Panc1 (cell line): ENCODE measurements at regions not wholly inside any gene's neighbourhood (a gene's known extent, or its start where the extent isn't known, plus 50 kb on each side); places are given as distances from the start of the nearest gene placed in this dataset.

Experiments
- ATAC-seq: fragments of 200-7000 bp; cut with Tn5 transposase; 2 replicates; pipeline ENCODE4 v1.9.1; 2020; ENCODE audit warnings: mild to moderate bottlenecking, moderate library complexity
- BruUV-seq: library from RNA; stranded (reverse); fragments of 400-500 nt; replicated peaks from 2 replicates; lab custom pipeline; 2021; lab: Mats Ljungman, UMichigan
- CTCF ChIA-PET: fragments of 300-600 bp; sonication (Branson Sonifier 250); formaldehyde crosslinking; loops from one replicate; lab custom pipeline; 2022; ENCODE audit warnings: antibody characterized with exemption; lab: Charles Lee
- POLR2A ChIA-PET: fragments of 300-600 bp; sonication (Branson Sonifier 250); formaldehyde crosslinking; loops from one replicate; lab custom pipeline; 2022; ENCODE audit warnings: antibody characterized with exemption; lab: Charles Lee
- DNase-seq: peaks from one replicate; pipeline ENCODE4 v3.0.0-alpha.2; 2010; ENCODE audit warnings: low read depth, low spot score
- H3K27ac ChIP-seq: 2 replicates; pipeline ENCODE4 v1.5.1; 2011; ENCODE audit warnings: mild to moderate bottlenecking, low read length, inconsistent platforms
- H3K27me3 ChIP-seq: fragments of 200-500 bp; sonication (Bioruptor generic); 2 replicates; pipeline ENCODE4 v1.6.0; 2014; ENCODE audit warnings: low read length, inconsistent platforms; ENCODE audit not compliant: control insufficient read depth, insufficient read depth
- H3K36me3 ChIP-seq: fragments of 200-500 bp; sonication (Bioruptor generic); 2 replicates; pipeline ENCODE4 v1.5.1; 2014; ENCODE audit warnings: inconsistent platforms, mild to moderate bottlenecking, low read length, moderate library complexity; ENCODE audit not compliant: control insufficient read depth, insufficient read depth
- H3K4me1 ChIP-seq: 2 replicates; pipeline ENCODE4 v1.5.1; 2011; ENCODE audit warnings: inconsistent platforms, mild to moderate bottlenecking, low read length, moderate library complexity; ENCODE audit not compliant: control insufficient read depth, insufficient read depth
- H3K4me3 ChIP-seq, 2 experiments: 2 replicates each; pipeline ENCODE4 v1.5.1; 2011 to 2012; ENCODE audit warnings: low read depth in 2 of 2, low read length in 2 of 2, mild to moderate bottlenecking in 2 of 2, inconsistent platforms in 1 of 2, moderate library complexity in 1 of 2
- H3K9me3 ChIP-seq: fragments of 200-500 bp; sonication (Bioruptor generic); 2 replicates; pipeline ENCODE4 v1.5.1; 2014; ENCODE audit warnings: low read depth, mild to moderate bottlenecking, inconsistent platforms, low read length, moderate library complexity; ENCODE audit not compliant: control insufficient read depth, insufficient read depth
- POLR2AphosphoS5 ChIP-seq: IDR thresholded peaks from 2 replicates; pipeline ENCODE4 v1.6.1; 2012; ENCODE audit warnings: mild to moderate bottlenecking, low read depth, low read length, moderate library complexity
- SIN3A ChIP-seq: IDR thresholded peaks from 2 replicates; pipeline ENCODE4 v1.6.1; 2012; ENCODE audit warnings: low read depth, mild to moderate bottlenecking, low read length, moderate library complexity, borderline replicate concordance; ENCODE audit not compliant: insufficient read depth
- TCF7L2 ChIP-seq: IDR thresholded peaks from 2 replicates; pipeline ENCODE4 v1.6.1; 2011; ENCODE audit warnings: mild to moderate bottlenecking, low read depth, low read length, inconsistent platforms
- in situ Hi-C: cut with HindIII; loops from 2 replicates; pipeline ENCODE4 v1.10.0; 2016; ENCODE audit warnings: low sequenced_read_pairs, low pct_unique_long_range_greater_than_20kb
- intact Hi-C: fragments of 100-400 bp; cut with micrococcal nuclease; formaldehyde crosslinking; loops from one replicate; pipeline ENCODE4 v1.10.0; 2022; ENCODE audit not compliant: unreplicated experiment
- TF ChIP-seq, protein P1 (sequence below): fragments of 450-650 bp; IDR thresholded peaks from 2 replicates; pipeline ENCODE4 v1.5.1; 2017; ENCODE audit warnings: mild to moderate bottlenecking
- TF ChIP-seq, protein P2 (sequence below), 2 experiments: IDR thresholded peaks; 2 replicates each; pipeline ENCODE4 v1.6.1; 2011 to 2012; ENCODE audit warnings: low read depth in 2 of 2, control low read depth in 1 of 2, low read length in 1 of 2, mild to moderate bottlenecking in 1 of 2, moderate library complexity in 1 of 2; ENCODE audit not compliant: insufficient read depth in 1 of 2

DNA sequence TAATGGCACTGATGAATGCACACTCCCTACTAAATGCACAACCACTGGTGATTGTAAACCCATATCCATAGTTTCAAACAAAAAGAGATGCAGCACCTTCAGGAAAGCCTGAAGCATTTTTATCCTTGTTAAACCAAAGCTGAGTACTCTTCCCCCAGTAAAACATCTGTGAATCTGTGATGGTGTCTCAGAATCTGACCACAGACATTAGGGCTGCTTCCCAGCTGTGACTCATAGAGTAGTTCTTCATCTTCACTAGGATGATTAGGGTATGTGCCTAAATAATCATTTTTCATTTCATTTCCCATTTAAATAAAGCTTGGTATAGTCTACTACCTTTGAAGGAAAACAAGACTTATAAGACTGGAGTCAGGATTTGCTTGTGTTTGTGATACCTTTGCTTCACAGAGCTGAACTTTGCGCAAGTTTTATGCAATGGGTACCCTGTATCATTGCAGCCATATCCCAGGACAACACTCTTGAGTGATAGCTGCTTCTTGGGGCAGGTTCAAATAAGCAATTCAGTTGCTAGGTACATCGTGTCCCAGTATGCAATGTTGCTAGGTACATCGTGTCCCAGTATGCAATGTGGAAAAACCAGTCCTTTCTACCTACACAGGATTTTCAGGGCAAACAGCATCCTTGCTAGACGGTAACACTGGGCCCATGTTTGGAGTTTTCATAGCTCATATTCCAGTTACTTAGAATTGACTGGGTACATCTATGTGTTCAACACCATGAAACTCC, 277.1 kb downstream of the IRS2 start:
- intact Hi-C loops (no loop called here), in situ Hi-C loops (no loop called here)
- Histone ChIP-seq H3K4me3 (no peak overlapping the region), H3K9me3 (no peaks in the 10 kb centered on the region), H3K27ac (no peak overlapping the region), H3K27me3 (no peaks in the 10 kb centered on the region), H3K36me3 (no peaks in the 10 kb centered on the region), H3K4me1 (no peaks in the 10 kb centered on the region)
- no TSS peak for BruUV-seq
- no peak for ATAC-seq
- no peak for DNase-seq
- POLR2A ChIA-PET = no interaction called here
- CTCF ChIA-PET = no interaction called here
- TF ChIP-seq TCF7L2 = no peak
- TF ChIP-seq, protein P1, sequence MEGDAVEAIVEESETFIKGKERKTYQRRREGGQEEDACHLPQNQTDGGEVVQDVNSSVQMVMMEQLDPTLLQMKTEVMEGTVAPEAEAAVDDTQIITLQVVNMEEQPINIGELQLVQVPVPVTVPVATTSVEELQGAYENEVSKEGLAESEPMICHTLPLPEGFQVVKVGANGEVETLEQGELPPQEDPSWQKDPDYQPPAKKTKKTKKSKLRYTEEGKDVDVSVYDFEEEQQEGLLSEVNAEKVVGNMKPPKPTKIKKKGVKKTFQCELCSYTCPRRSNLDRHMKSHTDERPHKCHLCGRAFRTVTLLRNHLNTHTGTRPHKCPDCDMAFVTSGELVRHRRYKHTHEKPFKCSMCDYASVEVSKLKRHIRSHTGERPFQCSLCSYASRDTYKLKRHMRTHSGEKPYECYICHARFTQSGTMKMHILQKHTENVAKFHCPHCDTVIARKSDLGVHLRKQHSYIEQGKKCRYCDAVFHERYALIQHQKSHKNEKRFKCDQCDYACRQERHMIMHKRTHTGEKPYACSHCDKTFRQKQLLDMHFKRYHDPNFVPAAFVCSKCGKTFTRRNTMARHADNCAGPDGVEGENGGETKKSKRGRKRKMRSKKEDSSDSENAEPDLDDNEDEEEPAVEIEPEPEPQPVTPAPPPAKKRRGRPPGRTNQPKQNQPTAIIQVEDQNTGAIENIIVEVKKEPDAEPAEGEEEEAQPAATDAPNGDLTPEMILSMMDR = no peak
- TF ChIP-seq SIN3A = no peak
- TF ChIP-seq, protein P2, sequence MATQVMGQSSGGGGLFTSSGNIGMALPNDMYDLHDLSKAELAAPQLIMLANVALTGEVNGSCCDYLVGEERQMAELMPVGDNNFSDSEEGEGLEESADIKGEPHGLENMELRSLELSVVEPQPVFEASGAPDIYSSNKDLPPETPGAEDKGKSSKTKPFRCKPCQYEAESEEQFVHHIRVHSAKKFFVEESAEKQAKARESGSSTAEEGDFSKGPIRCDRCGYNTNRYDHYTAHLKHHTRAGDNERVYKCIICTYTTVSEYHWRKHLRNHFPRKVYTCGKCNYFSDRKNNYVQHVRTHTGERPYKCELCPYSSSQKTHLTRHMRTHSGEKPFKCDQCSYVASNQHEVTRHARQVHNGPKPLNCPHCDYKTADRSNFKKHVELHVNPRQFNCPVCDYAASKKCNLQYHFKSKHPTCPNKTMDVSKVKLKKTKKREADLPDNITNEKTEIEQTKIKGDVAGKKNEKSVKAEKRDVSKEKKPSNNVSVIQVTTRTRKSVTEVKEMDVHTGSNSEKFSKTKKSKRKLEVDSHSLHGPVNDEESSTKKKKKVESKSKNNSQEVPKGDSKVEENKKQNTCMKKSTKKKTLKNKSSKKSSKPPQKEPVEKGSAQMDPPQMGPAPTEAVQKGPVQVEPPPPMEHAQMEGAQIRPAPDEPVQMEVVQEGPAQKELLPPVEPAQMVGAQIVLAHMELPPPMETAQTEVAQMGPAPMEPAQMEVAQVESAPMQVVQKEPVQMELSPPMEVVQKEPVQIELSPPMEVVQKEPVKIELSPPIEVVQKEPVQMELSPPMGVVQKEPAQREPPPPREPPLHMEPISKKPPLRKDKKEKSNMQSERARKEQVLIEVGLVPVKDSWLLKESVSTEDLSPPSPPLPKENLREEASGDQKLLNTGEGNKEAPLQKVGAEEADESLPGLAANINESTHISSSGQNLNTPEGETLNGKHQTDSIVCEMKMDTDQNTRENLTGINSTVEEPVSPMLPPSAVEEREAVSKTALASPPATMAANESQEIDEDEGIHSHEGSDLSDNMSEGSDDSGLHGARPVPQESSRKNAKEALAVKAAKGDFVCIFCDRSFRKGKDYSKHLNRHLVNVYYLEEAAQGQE (IDR thresholded peaks at IDR 0.05; ENCODE audit: insufficient read depth in 1 of 2, low read depth in 2 of 2, low read length in 1 of 2) = no peak
- TF ChIP-seq POLR2AphosphoS5 = no peak

DNA sequence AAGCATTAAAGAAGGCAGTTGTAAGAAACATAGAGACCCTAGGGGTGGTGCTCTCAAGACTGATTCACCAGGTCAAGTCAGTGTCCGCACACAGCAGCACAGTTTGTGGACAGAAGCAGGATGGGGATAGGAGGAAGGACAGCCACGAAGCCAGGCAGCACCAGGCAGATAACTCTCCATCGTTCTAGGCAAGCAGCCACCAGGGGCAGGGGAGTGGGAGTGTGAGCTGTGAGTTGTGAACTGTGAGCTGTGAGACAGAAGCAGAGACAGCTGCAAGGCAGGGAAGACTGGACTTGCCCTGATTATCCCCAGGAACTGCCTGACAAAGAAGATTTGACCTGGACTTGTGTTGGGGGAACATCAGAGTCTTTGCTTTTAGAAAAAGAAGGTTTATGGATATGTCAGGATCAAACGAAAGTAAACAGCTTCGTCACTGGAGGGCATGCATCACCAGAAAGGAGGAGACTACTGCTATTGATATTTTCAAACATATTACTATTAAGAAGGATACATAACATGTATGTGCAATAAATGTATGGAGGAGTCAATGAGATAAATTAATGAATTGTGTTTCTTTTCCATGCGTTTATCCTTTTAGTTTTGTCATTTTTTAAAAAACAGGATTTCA, 286.1 kb downstream of the IRS2 start:
- no peak overlapping the region for H3K27ac ChIP-seq
- H3K36me3 ChIP-seq = no peaks in the 10 kb centered on the region
- TF ChIP-seq, protein P2 (IDR thresholded peaks at IDR 0.05; ENCODE audit: insufficient read depth in 1 of 2, low read depth in 2 of 2, low read length in 1 of 2) = no peak
- TF ChIP-seq TCF7L2 (no peak), POLR2AphosphoS5 (no peak), SIN3A (no peak)
- TF ChIP-seq, protein P1 = no peak
- no peaks in the 10 kb centered on the region for H3K9me3 ChIP-seq
- H3K4me1 ChIP-seq = no peaks in the 10 kb centered on the region
- intact Hi-C loops = no loop called here
- ATAC-seq = no peak
- no peak for DNase-seq
- CTCF ChIA-PET = no interaction called here
- H3K4me3 ChIP-seq = no peak overlapping the region
- POLR2A ChIA-PET = no interaction called here
- in situ Hi-C loops = no loop called here
- no TSS peak for BruUV-seq
- no peaks in the 10 kb centered on the region for H3K27me3 ChIP-seq
